ENCODE measurements at regions not wholly inside any gene's neighbourhood (a gene's known extent, or its start where the extent isn't known, plus 50 kb on each side); places are given as distances from the start of the nearest gene placed in this dataset.
"Not testable (repeated sequence)": the region's sequence is repeated elsewhere in the genome, so short reads cannot be mapped to it uniquely, and the experiment has no call there.

GRCh38 chr16:18159185-18159584, 177.4 kb downstream of the NPIPA8 start:
- DNase-seq; H3K4me3 ChIP-seq (ENCODE audit: control extremely low read depth in 1 of 5, extremely low read depth in 1 of 5, insufficient read depth in 1 of 5, low read depth in 2 of 5, low read length in 4 of 5); H3K27me3 ChIP-seq (replicated peaks in 1 of 4; ENCODE audit: control extremely low read depth in 1 of 4, control insufficient read depth in 3 of 4, insufficient read depth in 4 of 4, low read length in 3 of 4); H3K9ac ChIP-seq (ENCODE audit: low read length); H4K20me1 ChIP-seq (ENCODE audit: control insufficient read depth, insufficient read depth, low read length, poor library complexity, severe bottlenecking); H3K27ac Mint-ChIP-seq; H3K27me3 Mint-ChIP-seq; H2AFZ ChIP-seq (ENCODE audit: insufficient read depth, low read depth, low read length, poor library complexity, severe bottlenecking); H3K79me2 ChIP-seq (ENCODE audit: control insufficient read depth, insufficient read depth, low read length); CTCF ChIA-PET; H3K4me3 Mint-ChIP-seq; POLR2A ChIA-PET; intact Hi-C loops (cut with micrococcal nuclease); H3K9me3 Mint-ChIP-seq (ENCODE audit: insufficient read depth); H3K4me2 ChIP-seq (replicated peaks; ENCODE audit: low read depth, low read length, poor library complexity, severe bottlenecking); H3K4me1 Mint-ChIP-seq; H3K27ac ChIP-seq (ENCODE audit: low read length in 2 of 2); H3K36me3 ChIP-seq (replicated peaks in 1 of 2; ENCODE audit: control extremely low read depth in 1 of 2, control insufficient read depth in 1 of 2, extremely low read depth in 1 of 2, insufficient read depth in 2 of 2, low read length in 1 of 2); H3K9me3 ChIP-seq (ENCODE audit: control extremely low read depth in 1 of 3, control insufficient read depth in 2 of 3, insufficient read depth in 1 of 3, low read length in 2 of 3); H3K4me1 ChIP-seq (ENCODE audit: control insufficient read depth in 2 of 2, insufficient read depth in 2 of 2, low read length in 2 of 2); ATAC-seq (ENCODE audit: low read depth): not testable (repeated sequence)
- no CpG with 5 or more reads among the region's 1 CpG for WGBS (ENCODE audit: insufficient coverage)

GRCh38 chr16:18157854-18158253, 178.7 kb downstream of the NPIPA8 start:
- H3K4me1 Mint-ChIP-seq; H3K4me2 ChIP-seq (replicated peaks; ENCODE audit: low read depth, low read length, poor library complexity, severe bottlenecking); H3K9me3 Mint-ChIP-seq (ENCODE audit: insufficient read depth); H3K9ac ChIP-seq (ENCODE audit: low read length); H3K4me1 ChIP-seq (ENCODE audit: control insufficient read depth in 2 of 2, insufficient read depth in 2 of 2, low read length in 2 of 2); ATAC-seq (ENCODE audit: low read depth); H2AFZ ChIP-seq (ENCODE audit: insufficient read depth, low read depth, low read length, poor library complexity, severe bottlenecking); H3K27ac Mint-ChIP-seq; POLR2A ChIA-PET; intact Hi-C loops (cut with micrococcal nuclease); H3K36me3 ChIP-seq (replicated peaks in 1 of 2; ENCODE audit: control extremely low read depth in 1 of 2, control insufficient read depth in 1 of 2, extremely low read depth in 1 of 2, insufficient read depth in 2 of 2, low read length in 1 of 2); H3K27me3 Mint-ChIP-seq; DNase-seq; H4K20me1 ChIP-seq (ENCODE audit: control insufficient read depth, insufficient read depth, low read length, poor library complexity, severe bottlenecking); H3K79me2 ChIP-seq (ENCODE audit: control insufficient read depth, insufficient read depth, low read length); H3K4me3 Mint-ChIP-seq; H3K27ac ChIP-seq (ENCODE audit: low read length in 2 of 2); CTCF ChIA-PET; H3K27me3 ChIP-seq (replicated peaks in 1 of 4; ENCODE audit: control extremely low read depth in 1 of 4, control insufficient read depth in 3 of 4, insufficient read depth in 4 of 4, low read length in 3 of 4); H3K4me3 ChIP-seq (ENCODE audit: control extremely low read depth in 1 of 5, extremely low read depth in 1 of 5, insufficient read depth in 1 of 5, low read depth in 2 of 5, low read length in 4 of 5); H3K9me3 ChIP-seq (ENCODE audit: control extremely low read depth in 1 of 3, control insufficient read depth in 2 of 3, insufficient read depth in 1 of 3, low read length in 2 of 3): not testable (repeated sequence)
- WGBS (ENCODE audit: insufficient coverage) = no CpG with 5 or more reads among the region's 1 CpG

DNA sequence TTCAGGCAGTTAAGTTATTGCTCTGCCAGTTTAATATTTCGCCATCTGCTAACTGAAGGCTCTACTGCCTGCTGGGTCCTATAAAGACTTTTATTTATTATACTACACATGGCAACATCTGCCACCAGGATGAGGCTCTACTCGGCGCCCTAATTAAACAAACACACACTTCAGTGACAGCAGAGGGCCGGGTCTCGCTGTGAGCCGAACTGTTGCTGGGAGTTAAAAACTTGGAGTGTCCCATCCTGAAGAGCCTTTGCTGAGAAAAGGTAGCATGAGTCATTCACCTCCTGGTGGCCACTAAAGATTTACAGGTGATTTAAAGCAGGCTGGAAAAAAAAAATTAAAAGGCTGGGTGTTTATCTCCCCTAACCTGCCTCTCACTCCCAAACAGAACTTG, 183.7 kb downstream of the NPIPA8 start:
- H3K27me3 ChIP-seq (replicated peaks in 1 of 4; ENCODE audit: control extremely low read depth in 1 of 4, control insufficient read depth in 3 of 4, insufficient read depth in 4 of 4, low read length in 3 of 4); CTCF ChIA-PET; H3K4me3 ChIP-seq (ENCODE audit: control extremely low read depth in 1 of 5, extremely low read depth in 1 of 5, insufficient read depth in 1 of 5, low read depth in 2 of 5, low read length in 4 of 5); H3K36me3 ChIP-seq (replicated peaks in 1 of 2; ENCODE audit: control extremely low read depth in 1 of 2, control insufficient read depth in 1 of 2, extremely low read depth in 1 of 2, insufficient read depth in 2 of 2, low read length in 1 of 2); intact Hi-C loops (cut with micrococcal nuclease); H2AFZ ChIP-seq (ENCODE audit: insufficient read depth, low read depth, low read length, poor library complexity, severe bottlenecking); H3K4me2 ChIP-seq (replicated peaks; ENCODE audit: low read depth, low read length, poor library complexity, severe bottlenecking); H3K27ac ChIP-seq (ENCODE audit: low read length in 2 of 2); H3K27me3 Mint-ChIP-seq; H3K27ac Mint-ChIP-seq; H3K4me1 ChIP-seq (ENCODE audit: control insufficient read depth in 2 of 2, insufficient read depth in 2 of 2, low read length in 2 of 2); H3K4me1 Mint-ChIP-seq; ATAC-seq (ENCODE audit: low read depth); H3K4me3 Mint-ChIP-seq; POLR2A ChIA-PET; H3K9me3 ChIP-seq (ENCODE audit: control extremely low read depth in 1 of 3, control insufficient read depth in 2 of 3, insufficient read depth in 1 of 3, low read length in 2 of 3); DNase-seq; H3K79me2 ChIP-seq (ENCODE audit: control insufficient read depth, insufficient read depth, low read length); H3K9me3 Mint-ChIP-seq (ENCODE audit: insufficient read depth); H4K20me1 ChIP-seq (ENCODE audit: control insufficient read depth, insufficient read depth, low read length, poor library complexity, severe bottlenecking); H3K9ac ChIP-seq (ENCODE audit: low read length): not testable (repeated sequence)
- WGBS (ENCODE audit: insufficient coverage) = no CpG with 5 or more reads among the region's 6 CpGs

GRCh38 chr16:18148132-18148531, 188.4 kb downstream of the NPIPA8 start:
- intact Hi-C loops (cut with micrococcal nuclease); H3K4me2 ChIP-seq (replicated peaks; ENCODE audit: low read depth, low read length, poor library complexity, severe bottlenecking); H3K9me3 Mint-ChIP-seq (ENCODE audit: insufficient read depth); H3K4me3 Mint-ChIP-seq; H3K36me3 ChIP-seq (replicated peaks in 1 of 2; ENCODE audit: control extremely low read depth in 1 of 2, control insufficient read depth in 1 of 2, extremely low read depth in 1 of 2, insufficient read depth in 2 of 2, low read length in 1 of 2); CTCF ChIA-PET; POLR2A ChIA-PET; ATAC-seq (ENCODE audit: low read depth); H3K4me3 ChIP-seq (ENCODE audit: control extremely low read depth in 1 of 5, extremely low read depth in 1 of 5, insufficient read depth in 1 of 5, low read depth in 2 of 5, low read length in 4 of 5); H3K9ac ChIP-seq (ENCODE audit: low read length); H3K79me2 ChIP-seq (ENCODE audit: control insufficient read depth, insufficient read depth, low read length); DNase-seq; H3K4me1 Mint-ChIP-seq; H3K27me3 Mint-ChIP-seq; H4K20me1 ChIP-seq (ENCODE audit: control insufficient read depth, insufficient read depth, low read length, poor library complexity, severe bottlenecking); H3K27ac Mint-ChIP-seq; H3K27me3 ChIP-seq (replicated peaks in 1 of 4; ENCODE audit: control extremely low read depth in 1 of 4, control insufficient read depth in 3 of 4, insufficient read depth in 4 of 4, low read length in 3 of 4); H3K9me3 ChIP-seq (ENCODE audit: control extremely low read depth in 1 of 3, control insufficient read depth in 2 of 3, insufficient read depth in 1 of 3, low read length in 2 of 3); H3K4me1 ChIP-seq (ENCODE audit: control insufficient read depth in 2 of 2, insufficient read depth in 2 of 2, low read length in 2 of 2); H2AFZ ChIP-seq (ENCODE audit: insufficient read depth, low read depth, low read length, poor library complexity, severe bottlenecking); H3K27ac ChIP-seq (ENCODE audit: low read length in 2 of 2): not testable (repeated sequence)
- no CpG with 5 or more reads among the region's 5 CpGs for WGBS (ENCODE audit: insufficient coverage)

Measured in B cell (primary cell).